H9 (cell line): ENCODE measurements at regions not wholly inside any gene's neighbourhood (a gene's known extent, or its start where the extent isn't known, plus 50 kb on each side); places are given as distances from the start of the nearest gene placed in this dataset.
A peak's percentile ranks its signal among the peaks of the same experiment; 100 is the strongest.
"Not testable (repeated sequence)": the region's sequence is repeated elsewhere in the genome, so short reads cannot be mapped to it uniquely, and the experiment has no call there.

Experiments
- DNase-seq: peaks from one replicate; pipeline ENCODE4 v3.0.0-alpha.2; 2017
- H2AFZ ChIP-seq: one replicate; pipeline ENCODE4 v1.6.1; 2013; ENCODE audit warnings: mild to moderate bottlenecking, low read length, control low read depth, moderate library complexity
- H2AK5ac ChIP-seq: 2 replicates; pipeline ENCODE4 v1.6.1; 2013; ENCODE audit warnings: low read length, control low read depth, mixed read lengths; ENCODE audit not compliant: insufficient read length
- H2BK120ac ChIP-seq: one replicate; pipeline ENCODE4 v1.6.1; 2013; ENCODE audit warnings: low read depth, mild to moderate bottlenecking, low read length, control low read depth, inconsistent platforms; ENCODE audit not compliant: poor library complexity, severe bottlenecking
- H2BK12ac ChIP-seq: 2 replicates; pipeline ENCODE4 v1.6.1; 2013; ENCODE audit warnings: low read length, control low read depth, mixed read lengths, low read depth; ENCODE audit not compliant: insufficient read length
- H2BK15ac ChIP-seq: 2 replicates; pipeline ENCODE4 v1.6.1; 2013; ENCODE audit warnings: low read depth, low read length, control low read depth
- H2BK20ac ChIP-seq: one replicate; pipeline ENCODE4 v1.6.1; 2013; ENCODE audit warnings: low read depth, mild to moderate bottlenecking, low read length, control low read depth, inconsistent platforms; ENCODE audit not compliant: poor library complexity, severe bottlenecking
- H2BK5ac ChIP-seq: 2 replicates; pipeline ENCODE4 v1.6.1; 2013; ENCODE audit warnings: low read length, control low read depth, mixed read lengths; ENCODE audit not compliant: insufficient read length
- H3K14ac ChIP-seq: 2 replicates; pipeline ENCODE4 v1.6.1; 2013; ENCODE audit warnings: low read length, control low read depth; ENCODE audit not compliant: insufficient read depth
- H3K18ac ChIP-seq: 2 replicates; pipeline ENCODE4 v1.6.1; 2013; ENCODE audit warnings: low read depth, mild to moderate bottlenecking, mixed read lengths, low read length, control low read depth; ENCODE audit not compliant: insufficient read length
- H3K23ac ChIP-seq: 2 replicates; pipeline ENCODE4 v1.6.1; 2013; ENCODE audit warnings: low read length, control low read depth, mixed read lengths, low read depth; ENCODE audit not compliant: insufficient read length
- H3K23me2 ChIP-seq: 2 replicates; pipeline ENCODE4 v1.6.1; 2013; ENCODE audit warnings: low read depth, mild to moderate bottlenecking, mixed read lengths, low read length, control low read depth; ENCODE audit not compliant: insufficient read length, poor library complexity, severe bottlenecking
- H3K27ac ChIP-seq: 2 replicates; pipeline ENCODE4 v1.5.1; 2013; ENCODE audit warnings: low read length, control low read depth, mixed read lengths, low read depth; ENCODE audit not compliant: insufficient read length
- H3K27me3 ChIP-seq: 2 replicates; pipeline ENCODE4 v1.6.1; 2013; ENCODE audit warnings: low read length, control low read depth, inconsistent platforms; ENCODE audit not compliant: insufficient read depth
- H3K4ac ChIP-seq: 2 replicates; pipeline ENCODE4 v1.6.1; 2013; ENCODE audit warnings: low read depth, mild to moderate bottlenecking, control low read depth, inconsistent platforms, low read length, moderate library complexity
- H3K4me1 ChIP-seq: 2 replicates; pipeline ENCODE4 v1.6.1; 2013; ENCODE audit warnings: low read length, control low read depth, inconsistent platforms; ENCODE audit not compliant: insufficient read depth
- H3K4me2 ChIP-seq: 2 replicates; pipeline ENCODE4 v1.6.1; 2013; ENCODE audit warnings: low read length, control low read depth, mixed read lengths; ENCODE audit not compliant: insufficient read length, insufficient read depth
- H3K56ac ChIP-seq: 2 replicates; pipeline ENCODE4 v1.6.1; 2013; ENCODE audit warnings: low read depth, mild to moderate bottlenecking, mixed read lengths, low read length, control low read depth; ENCODE audit not compliant: insufficient read length
- H3K79me1 ChIP-seq: 2 replicates; pipeline ENCODE4 v1.6.1; 2013; ENCODE audit warnings: low read depth, mild to moderate bottlenecking, moderate library complexity, low read length, control low read depth, inconsistent platforms; ENCODE audit not compliant: insufficient read depth, poor library complexity, severe bottlenecking
- H3K79me2 ChIP-seq: 2 replicates; pipeline ENCODE4 v1.6.1; 2013; ENCODE audit warnings: low read length, control low read depth, inconsistent platforms; ENCODE audit not compliant: insufficient read depth
- H3K9ac ChIP-seq: 2 replicates; pipeline ENCODE4 v1.6.1; 2013; ENCODE audit warnings: low read length, control low read depth, mixed read lengths; ENCODE audit not compliant: insufficient read length; ENCODE audit errors: extremely low read depth
- H3K9me3 ChIP-seq: one replicate; pipeline ENCODE4 v1.6.1; 2013; ENCODE audit warnings: low read depth, low read length, inconsistent platforms; ENCODE audit not compliant: control insufficient read depth
- H3T11ph ChIP-seq: one replicate; pipeline ENCODE4 v1.6.1; 2013; ENCODE audit warnings: mild to moderate bottlenecking, low read length, control low read depth, inconsistent platforms
- H4K20me1 ChIP-seq: one replicate; pipeline ENCODE4 v1.6.1; 2013; ENCODE audit not compliant: control insufficient read depth, insufficient read length, insufficient read depth
- H4K5ac ChIP-seq: 2 replicates; pipeline ENCODE4 v1.6.1; 2013; ENCODE audit warnings: low read depth, mild to moderate bottlenecking, mixed read lengths, low read length, control low read depth; ENCODE audit not compliant: insufficient read length
- H4K8ac ChIP-seq: replicated peaks from 2 replicates; pipeline ENCODE4 v1.6.1; 2013; ENCODE audit warnings: low read length, control low read depth, mixed read lengths, low read depth; ENCODE audit not compliant: insufficient read length
- H4K91ac ChIP-seq: 2 replicates; pipeline ENCODE4 v1.6.1; 2013; ENCODE audit warnings: low read depth, mild to moderate bottlenecking, moderate library complexity, mixed read lengths, low read length, control low read depth; ENCODE audit not compliant: insufficient read length
- H3K27ac Mint-ChIP-seq, 3 experiments: 2 replicates in 2 of 3; 3 replicates in 1 of 3; pipeline ENCODE4 v1.8.0; 2020 to 2021; ENCODE audit warnings: mixed read lengths in 3 of 3, mild to moderate bottlenecking in 1 of 3, moderate library complexity in 1 of 3
- H3K27me3 Mint-ChIP-seq: 2 replicates; pipeline ENCODE4 v1.8.0; 2021; ENCODE audit warnings: low read depth, mild to moderate bottlenecking, moderate library complexity, mixed read lengths
- H3K36me3 Mint-ChIP-seq, 3 experiments: 2 replicates in 2 of 3; 3 replicates in 1 of 3; pipeline ENCODE4 v1.8.0; 2020 to 2021; ENCODE audit warnings: low read depth in 3 of 3, mixed read lengths in 3 of 3; ENCODE audit not compliant: insufficient read depth in 1 of 3
- H3K4me1 Mint-ChIP-seq, 2 experiments: 2 replicates each; pipeline ENCODE4 v1.8.0; 2020; ENCODE audit warnings: mixed read lengths in 2 of 2
- H3K4me3 Mint-ChIP-seq, 2 experiments: 2 replicates in 1 of 2; 3 replicates in 1 of 2; pipeline ENCODE4 v1.8.0; 2020 to 2021; ENCODE audit warnings: mild to moderate bottlenecking in 2 of 2, mixed read lengths in 2 of 2, moderate library complexity in 1 of 2
- H3K9me3 Mint-ChIP-seq, 2 experiments: 2 replicates in 1 of 2; 3 replicates in 1 of 2; pipeline ENCODE4 v1.8.0; 2020; ENCODE audit warnings: mild to moderate bottlenecking in 2 of 2, mixed read lengths in 2 of 2, moderate library complexity in 1 of 2
- CTCF ChIP-seq: fragments of 200-600 bp; sonication (generic); conservative IDR thresholded peaks from 3 replicates; pipeline ENCODE4 v1.8.0; 2021; ENCODE audit warnings: antibody characterized with exemption, mild to moderate bottlenecking
- WGBS: extraction: QIAGEN DNeasy Blood & Tissue Kit; methylation state at CpG from one replicate; pipeline ENCODE4 v1.1.7; 2013; ENCODE audit warnings: missing lambda C conversion rate, low lambda C conversion rate, mixed read lengths; ENCODE audit not compliant: insufficient read length; ENCODE audit errors: extremely low coverage; 5-methylcytosine and 5-hydroxymethylcytosine counted together

GRCh38 chr1:81725823-81726222 is 74.9 kb upstream of the ADGRL2 start:
- WGBS, result no CpG with 5 or more reads among the region's 8 CpGs
- Mint-ChIP-seq H3K36me3 (no peaks in the 10 kb centered on the region), H3K9me3 (no peaks in the 10 kb centered on the region)

GRCh38 chr1:81722631-81723328 is 78.0 kb upstream of the ADGRL2 start:
- not testable (repeated sequence) for H3K27ac Mint-ChIP-seq

More at GRCh38 chr1:81725823-81726222, 74.9 kb upstream of the ADGRL2 start:
- Histone ChIP-seq H2BK5ac (no peak overlapping the region), H3K23ac (no peak overlapping the region), H4K20me1 (no peaks in the 10 kb centered on the region), H2BK120ac (no peak overlapping the region), H3K27ac (no peak overlapping the region), H3T11ph (no peak overlapping the region), H4K91ac (no peak overlapping the region), H3K23me2 (no peaks in the 10 kb centered on the region), H3K27me3 (no peaks in the 10 kb centered on the region), H4K5ac (no peak overlapping the region), H3K14ac (no peak overlapping the region), H2AK5ac (no peak overlapping the region), H3K18ac (no peak overlapping the region), H3K56ac (no peak overlapping the region), H3K4me1 (no peaks in the 10 kb centered on the region; the same call in 1 of the 2 replicates), H3K9ac (no peak overlapping the region), H2BK15ac (no peak overlapping the region), H3K79me1 (no peaks in the 10 kb centered on the region), H3K9me3 (no peaks in the 10 kb centered on the region), H2BK12ac (no peak overlapping the region), H4K8ac (no peak overlapping the region), H2BK20ac (no peak overlapping the region), H3K4ac (no peak overlapping the region), H3K4me2 (no peak overlapping the region), H3K79me2 (no peaks in the 10 kb centered on the region), H2AFZ (no peak overlapping the region)
- no peak for DNase-seq
- Mint-ChIP-seq H3K27ac (peak overlapping the region in 2 of 3 experiments; percentile 4 to 59; a peak in 2 of 7 replicates), H3K27me3 (no peaks in the 10 kb centered on the region), H3K4me1 (peaks cover 9 to 12% of the 10 kb centered on the region in 2 experiments), H3K4me3 (no peak overlapping the region)
- no peak for TF ChIP-seq CTCF

More at GRCh38 chr1:81722631-81723328, 78.0 kb upstream of the ADGRL2 start:
- H3K36me3 Mint-ChIP-seq, H4K8ac ChIP-seq, H3K4me2 ChIP-seq, H3K27ac ChIP-seq, H3K9ac ChIP-seq, H3K23ac ChIP-seq, H3K79me1 ChIP-seq, H3K14ac ChIP-seq, H3K9me3 ChIP-seq, H2BK12ac ChIP-seq, H3T11ph ChIP-seq, H3K4me1 ChIP-seq, H3K18ac ChIP-seq, H3K79me2 ChIP-seq, H2BK120ac ChIP-seq, H2BK15ac ChIP-seq, H4K5ac ChIP-seq, H2AK5ac ChIP-seq, H2BK5ac ChIP-seq, H4K91ac ChIP-seq, H3K4me3 Mint-ChIP-seq, H2BK20ac ChIP-seq, DNase-seq, H3K56ac ChIP-seq, H3K4ac ChIP-seq, H2AFZ ChIP-seq, H4K20me1 ChIP-seq, H3K27me3 ChIP-seq, H3K9me3 Mint-ChIP-seq, H3K27me3 Mint-ChIP-seq, H3K23me2 ChIP-seq: not testable (repeated sequence)
- no CpG with 5 or more reads among the region's 6 CpGs for WGBS
- H3K4me1 Mint-ChIP-seq, result peaks cover 5 to 16% of the 10 kb centered on the region in 2 experiments
